Stimulated activated CD4-positive, alpha-beta T cell treated with anti-CD3 and anti-CD28 coated beads, Interleukin-2, amount 100 ng/mL, for 24 hours (primary cell): ENCODE measurements at regions not wholly inside any gene's neighbourhood (a gene's known extent, or its start where the extent isn't known, plus 50 kb on each side); places are given as distances from the start of the nearest gene placed in this dataset.

Source experiments
- DNase-seq, 2 donors: peaks; one replicate each; pipeline ENCODE4 v3.0.0-alpha.2; 2020

GRCh38 chr1:218779341-218780100, 394.2 kb upstream of the LYPLAL1 start:
- DNase-seq: no peak

GRCh38 chr1:218783131-218783530, 390.5 kb upstream of the LYPLAL1 start:
- DNase-seq: no peak

GRCh38 chr1:218783916-218784315, 389.8 kb upstream of the LYPLAL1 start:
- DNase-seq: no peak

- no peak for DNase-seq
These were observed 387.8 kb upstream of the LYPLAL1 start for GRCh38 chr1:218785928-218786327.

- no peak for DNase-seq
These were observed 385.9 kb upstream of the LYPLAL1 start for GRCh38 chr1:218787826-218788225.

- DNase-seq: no peak
These were observed 376.9 kb upstream of the LYPLAL1 start for GRCh38 chr1:218796773-218797172.

GRCh38 chr1:218802799-218803198, 370.9 kb upstream of the LYPLAL1 start:
- DNase-seq: no peak

GRCh38 chr1:218803351-218803997, 370.2 kb upstream of the LYPLAL1 start:
- DNase-seq: no peak

- DNase-seq: no peak
These were observed 369.5 kb upstream of the LYPLAL1 start for GRCh38 chr1:218804014-218804785.

- no peak for DNase-seq
These were observed 364.6 kb upstream of the LYPLAL1 start for GRCh38 chr1:218809061-218809460.

- DNase-seq: no peak
These were observed 364.1 kb upstream of the LYPLAL1 start for GRCh38 chr1:218809625-218810024.

GRCh38 chr1:218810306-218810705, 363.4 kb upstream of the LYPLAL1 start:
- no peak for DNase-seq

- DNase-seq: no peak
These were observed 362.2 kb upstream of the LYPLAL1 start for GRCh38 chr1:218811497-218811896.

GRCh38 chr1:218812360-218812759, 361.3 kb upstream of the LYPLAL1 start:
- no peak for DNase-seq

- DNase-seq: no peak
These were observed 360.4 kb upstream of the LYPLAL1 start for GRCh38 chr1:218813237-218813636.

- no peak for DNase-seq
These were observed 358.6 kb upstream of the LYPLAL1 start for GRCh38 chr1:218815076-218815475.

- DNase-seq: no peak
These were observed 356.6 kb upstream of the LYPLAL1 start for GRCh38 chr1:218817071-218817470.

- no peak for DNase-seq
These were observed 355.8 kb upstream of the LYPLAL1 start for GRCh38 chr1:218817691-218818465.

- DNase-seq: no peak
These were observed 350.3 kb upstream of the LYPLAL1 start for GRCh38 chr1:218823291-218823900.

GRCh38 chr1:218827486-218827885, 346.2 kb upstream of the LYPLAL1 start:
- no peak for DNase-seq

GRCh38 chr1:218828125-218828650, 345.5 kb upstream of the LYPLAL1 start:
- no peak for DNase-seq

GRCh38 chr1:218829097-218829496, 344.6 kb upstream of the LYPLAL1 start:
- no peak for DNase-seq
